ENCODE measurements at regions not wholly inside any gene's neighbourhood (a gene's known extent, or its start where the extent isn't known, plus 50 kb on each side); places are given as distances from the start of the nearest gene placed in this dataset.

- H3K36me3 ChIP-seq (ENCODE audit: control insufficient read depth in 1 of 2, insufficient read depth in 2 of 2, low read length in 1 of 2) = no peaks in the 10 kb centered on the region
- H3K9me3 ChIP-seq (ENCODE audit: control insufficient read depth, low read length) = no peaks in the 10 kb centered on the region
- no peak overlapping the region for H3K27ac ChIP-seq (ENCODE audit: low read depth in 1 of 2, low read length in 2 of 2)
- ATAC-seq (ENCODE audit: low FRiP score) = no peak
- H3K4me1 ChIP-seq (ENCODE audit: control insufficient read depth in 1 of 2, insufficient read depth in 2 of 2, low read length in 2 of 2) = no peaks in the 10 kb centered on the region
- DNase-seq = no peak
- H3K27me3 ChIP-seq (ENCODE audit: control insufficient read depth in 1 of 2, insufficient read depth in 2 of 2, low read length in 1 of 2) = no peaks in the 10 kb centered on the region
- intact Hi-C loops (cut with DNase I) = no loop called here
- H3K4me3 ChIP-seq (ENCODE audit: low read length in 2 of 2) = no peak overlapping the region
These were observed 178.0 kb upstream of the P2RY1 start for GRCh38 chr3:152656972-152657355.

GRCh38 chr3:152658977-152659720 lies 175.8 kb upstream of the P2RY1 start:
- Histone ChIP-seq H3K27ac (ENCODE audit: low read depth in 1 of 2, low read length in 2 of 2) (no peak overlapping the region), H3K9me3 (ENCODE audit: control insufficient read depth, low read length) (no peaks in the 10 kb centered on the region), H3K4me3 (ENCODE audit: low read length in 2 of 2) (no peak overlapping the region), H3K36me3 (ENCODE audit: control insufficient read depth in 1 of 2, insufficient read depth in 2 of 2, low read length in 1 of 2) (no peaks in the 10 kb centered on the region), H3K4me1 (ENCODE audit: control insufficient read depth in 1 of 2, insufficient read depth in 2 of 2, low read length in 2 of 2) (no peaks in the 10 kb centered on the region), H3K27me3 (ENCODE audit: control insufficient read depth in 1 of 2, insufficient read depth in 2 of 2, low read length in 1 of 2) (no peaks in the 10 kb centered on the region)
- DNase-seq (no peak), ATAC-seq (ENCODE audit: low FRiP score) (no peak)
- intact Hi-C loops (cut with DNase I) = no loop called here
- 55 to 64% methylated on average over 5 of the region's 5 CpGs for WGBS, 2 donors

- Histone ChIP-seq H3K4me3 (ENCODE audit: low read length in 2 of 2) (no peak overlapping the region), H3K36me3 (ENCODE audit: control insufficient read depth in 1 of 2, insufficient read depth in 2 of 2, low read length in 1 of 2) (no peaks in the 10 kb centered on the region), H3K4me1 (ENCODE audit: control insufficient read depth in 1 of 2, insufficient read depth in 2 of 2, low read length in 2 of 2) (no peaks in the 10 kb centered on the region), H3K27ac (ENCODE audit: low read depth in 1 of 2, low read length in 2 of 2) (no peak overlapping the region), H3K9me3 (ENCODE audit: control insufficient read depth, low read length) (no peaks in the 10 kb centered on the region), H3K27me3 (ENCODE audit: control insufficient read depth in 1 of 2, insufficient read depth in 2 of 2, low read length in 1 of 2) (no peaks in the 10 kb centered on the region)
- intact Hi-C loops (cut with DNase I) = no loop called here
- DNase-seq = no peak
- WGBS, 2 donors = 84 to 90% methylated on average over 2 of the region's 2 CpGs
- no peak for ATAC-seq (ENCODE audit: low FRiP score)
These were observed 172.8 kb upstream of the P2RY1 start for GRCh38 chr3:152662157-152662556.

GRCh38 chr3:152664766-152665165 lies 170.2 kb upstream of the P2RY1 start:
- no peaks in the 10 kb centered on the region for H3K36me3 ChIP-seq (ENCODE audit: control insufficient read depth in 1 of 2, insufficient read depth in 2 of 2, low read length in 1 of 2)
- DNase-seq = no peak
- intact Hi-C loops (cut with DNase I) = no loop called here
- H3K4me1 ChIP-seq (ENCODE audit: control insufficient read depth in 1 of 2, insufficient read depth in 2 of 2, low read length in 2 of 2) = no peaks in the 10 kb centered on the region
- no peak overlapping the region for H3K27ac ChIP-seq (ENCODE audit: low read depth in 1 of 2, low read length in 2 of 2)
- no peak for ATAC-seq (ENCODE audit: low FRiP score)
- no peaks in the 10 kb centered on the region for H3K9me3 ChIP-seq (ENCODE audit: control insufficient read depth, low read length)
- H3K27me3 ChIP-seq (ENCODE audit: control insufficient read depth in 1 of 2, insufficient read depth in 2 of 2, low read length in 1 of 2) = no peaks in the 10 kb centered on the region
- no peak overlapping the region for H3K4me3 ChIP-seq (ENCODE audit: low read length in 2 of 2)

- Histone ChIP-seq H3K4me1 (ENCODE audit: control insufficient read depth in 1 of 2, insufficient read depth in 2 of 2, low read length in 2 of 2) (no peaks in the 10 kb centered on the region), H3K9me3 (ENCODE audit: control insufficient read depth, low read length) (no peaks in the 10 kb centered on the region), H3K27me3 (ENCODE audit: control insufficient read depth in 1 of 2, insufficient read depth in 2 of 2, low read length in 1 of 2) (no peaks in the 10 kb centered on the region), H3K4me3 (ENCODE audit: low read length in 2 of 2) (no peak overlapping the region), H3K27ac (ENCODE audit: low read depth in 1 of 2, low read length in 2 of 2) (no peak overlapping the region), H3K36me3 (ENCODE audit: control insufficient read depth in 1 of 2, insufficient read depth in 2 of 2, low read length in 1 of 2) (no peaks in the 10 kb centered on the region)
- intact Hi-C loops (cut with DNase I) = no loop called here
- DNase-seq (no peak), ATAC-seq (ENCODE audit: low FRiP score) (no peak)
These were observed 167.7 kb upstream of the P2RY1 start for GRCh38 chr3:152667267-152667666.

- ATAC-seq (ENCODE audit: low FRiP score) = no peak
- DNase-seq = no peak
- H3K9me3 ChIP-seq (ENCODE audit: control insufficient read depth, low read length) = no peaks in the 10 kb centered on the region
- H3K27me3 ChIP-seq (ENCODE audit: control insufficient read depth in 1 of 2, insufficient read depth in 2 of 2, low read length in 1 of 2) = no peaks in the 10 kb centered on the region
- WGBS, 2 donors = 93 to 94% methylated on average over 4 of the region's 4 CpGs
- H3K4me3 ChIP-seq (ENCODE audit: low read length in 2 of 2) = no peak overlapping the region
- intact Hi-C loops (cut with DNase I) = no loop called here
- no peak overlapping the region for H3K27ac ChIP-seq (ENCODE audit: low read depth in 1 of 2, low read length in 2 of 2)
- no peaks in the 10 kb centered on the region for H3K36me3 ChIP-seq (ENCODE audit: control insufficient read depth in 1 of 2, insufficient read depth in 2 of 2, low read length in 1 of 2)
- H3K4me1 ChIP-seq (ENCODE audit: control insufficient read depth in 1 of 2, insufficient read depth in 2 of 2, low read length in 2 of 2) = no peaks in the 10 kb centered on the region
These were observed 165.4 kb upstream of the P2RY1 start for GRCh38 chr3:152669560-152669959.

GRCh38 chr3:152671446-152672319 lies 163.2 kb upstream of the P2RY1 start:
- ATAC-seq (ENCODE audit: low FRiP score) = no peak
- Histone ChIP-seq H3K9me3 (ENCODE audit: control insufficient read depth, low read length) (no peaks in the 10 kb centered on the region), H3K36me3 (ENCODE audit: control insufficient read depth in 1 of 2, insufficient read depth in 2 of 2, low read length in 1 of 2) (no peaks in the 10 kb centered on the region), H3K4me1 (ENCODE audit: control insufficient read depth in 1 of 2, insufficient read depth in 2 of 2, low read length in 2 of 2) (no peaks in the 10 kb centered on the region), H3K27ac (ENCODE audit: low read depth in 1 of 2, low read length in 2 of 2) (no peak overlapping the region), H3K27me3 (ENCODE audit: control insufficient read depth in 1 of 2, insufficient read depth in 2 of 2, low read length in 1 of 2) (no peaks in the 10 kb centered on the region), H3K4me3 (ENCODE audit: low read length in 2 of 2) (no peak overlapping the region)
- intact Hi-C loops (cut with DNase I) = no loop called here
- no peak for DNase-seq
- WGBS, 2 donors = 32 to 42% methylated on average over 8 of the region's 8 CpGs

GRCh38 chr3:152672320-152672649 lies 162.6 kb upstream of the P2RY1 start:
- no peaks in the 10 kb centered on the region for H3K27me3 ChIP-seq (ENCODE audit: control insufficient read depth in 1 of 2, insufficient read depth in 2 of 2, low read length in 1 of 2)
- H3K27ac ChIP-seq (ENCODE audit: low read depth in 1 of 2, low read length in 2 of 2) = no peak overlapping the region
- no peaks in the 10 kb centered on the region for H3K9me3 ChIP-seq (ENCODE audit: control insufficient read depth, low read length)
- no peak overlapping the region for H3K4me3 ChIP-seq (ENCODE audit: low read length in 2 of 2)
- intact Hi-C loops (cut with DNase I) = no loop called here
- DNase-seq (no peak), ATAC-seq (ENCODE audit: low FRiP score) (no peak)
- H3K4me1 ChIP-seq (ENCODE audit: control insufficient read depth in 1 of 2, insufficient read depth in 2 of 2, low read length in 2 of 2) = no peaks in the 10 kb centered on the region
- no peaks in the 10 kb centered on the region for H3K36me3 ChIP-seq (ENCODE audit: control insufficient read depth in 1 of 2, insufficient read depth in 2 of 2, low read length in 1 of 2)
- WGBS, 2 donors = 19 to 23% methylated on average over 3 of the region's 3 CpGs

GRCh38 chr3:152676810-152677379 lies 158.0 kb upstream of the P2RY1 start:
- Histone ChIP-seq H3K9me3 (ENCODE audit: control insufficient read depth, low read length) (no peaks in the 10 kb centered on the region), H3K27me3 (ENCODE audit: control insufficient read depth in 1 of 2, insufficient read depth in 2 of 2, low read length in 1 of 2) (no peaks in the 10 kb centered on the region), H3K36me3 (ENCODE audit: control insufficient read depth in 1 of 2, insufficient read depth in 2 of 2, low read length in 1 of 2) (no peaks in the 10 kb centered on the region), H3K4me1 (ENCODE audit: control insufficient read depth in 1 of 2, insufficient read depth in 2 of 2, low read length in 2 of 2) (no peaks in the 10 kb centered on the region), H3K27ac (ENCODE audit: low read depth in 1 of 2, low read length in 2 of 2) (no peak overlapping the region), H3K4me3 (ENCODE audit: low read length in 2 of 2) (no peak overlapping the region)
- ATAC-seq (ENCODE audit: low FRiP score) (no peak), DNase-seq (no peak)
- intact Hi-C loops (cut with DNase I) = no loop called here
- WGBS, 2 donors = 75 to 82% methylated on average over 2 of the region's 2 CpGs

All from aorta (tissue), 5 donors.